ENCODE measurements at regions not wholly inside any gene's neighbourhood (a gene's known extent, or its start where the extent isn't known, plus 50 kb on each side); places are given as distances from the start of the nearest gene placed in this dataset.

DNA sequence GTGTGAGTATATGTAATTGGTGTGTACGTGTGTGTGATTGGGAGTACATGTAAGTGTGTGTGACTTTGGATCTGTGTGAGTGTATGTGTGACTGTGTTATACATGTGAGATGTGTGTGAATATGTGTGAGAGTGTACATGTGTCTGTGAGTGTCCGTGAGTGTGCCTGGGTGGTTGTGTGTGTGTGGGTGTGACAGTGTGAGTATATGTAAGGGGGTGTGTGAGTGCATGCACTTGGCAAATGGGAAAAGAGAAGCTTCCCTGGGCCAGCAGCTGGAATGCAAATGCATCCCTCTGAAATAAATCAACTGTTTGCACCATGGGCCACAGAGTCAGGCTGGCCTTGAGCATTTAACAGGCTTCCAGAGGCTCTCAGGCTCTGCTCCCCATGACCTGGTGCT is 63.6 kb downstream of the MINAR1 start:
- TF ChIP-seq SUZ12 (IDR thresholded peaks at IDR 0.05; ENCODE audit: extremely low read depth, insufficient read depth, insufficient read length) = no peak
- no peak for TF ChIP-seq ZNF274 (IDR thresholded peaks at IDR 0.05; ENCODE audit: low read depth, low read length)
- no peak for TF ChIP-seq YY1 (IDR thresholded peaks at IDR 0.05; ENCODE audit: insufficient read depth, insufficient read length)
